Breast epithelium (tissue), 4 donors: ENCODE measurements at regions not wholly inside any gene's neighbourhood (a gene's known extent, or its start where the extent isn't known, plus 50 kb on each side); places are given as distances from the start of the nearest gene placed in this dataset.

Experiments used
- DNase-seq, 2 donors: peaks; one replicate each; pipeline ENCODE4 v3.0.0-alpha.2; 2019; ENCODE audit warnings: low spot score in 2 of 2
- H3K27ac ChIP-seq, 2 donors: fragments of 200-600 bp; sonication (generic) in 1 of 2; one replicate each; pipeline ENCODE4 v1.5.1; 2016 to 2019; ENCODE audit warnings: mild to moderate bottlenecking in 1 of 2
- H3K27me3 ChIP-seq, 2 donors: fragments of 200-600 bp; sonication (generic) in 1 of 2; one replicate each; pipeline versions ENCODE4 v1.5.1 to v1.6.0; 2017 to 2019; ENCODE audit warnings: control low read depth in 1 of 2, mild to moderate bottlenecking in 1 of 2
- H3K36me3 ChIP-seq: fragments of 200-600 bp; one replicate; pipeline ENCODE4 v1.5.1; 2019
- H3K4me1 ChIP-seq, 2 donors: fragments of 200-600 bp; sonication (generic); one replicate each; pipeline ENCODE4 v1.5.1; 2016 to 2019; ENCODE audit warnings: control low read depth in 1 of 2
- H3K4me3 ChIP-seq, 3 donors: fragments of 200-600 bp; sonication (generic); 1 replicate in 2 of 3; 2 replicates in 1 of 3; pipeline ENCODE4 v1.5.1; 2016 to 2019; ENCODE audit warnings: mild to moderate bottlenecking in 3 of 3, moderate library complexity in 2 of 3
- H3K9me3 ChIP-seq, 2 donors: fragments of 200-600 bp; sonication (generic) in 1 of 2; one replicate each; pipeline ENCODE4 v1.5.1; 2016 to 2019; ENCODE audit warnings: control low read depth in 1 of 2
- CTCF ChIP-seq, 3 donors: fragments of 450-650 bp; IDR thresholded peaks; one replicate each; pipeline ENCODE4 v1.5.1; 2016 to 2017; ENCODE audit warnings: antibody characterized with exemption in 3 of 3, mild to moderate bottlenecking in 3 of 3, moderate library complexity in 3 of 3
- POLR2A ChIP-seq: fragments of 450-650 bp; IDR thresholded peaks from one replicate; pipeline ENCODE4 v1.6.1; 2016; ENCODE audit warnings: antibody characterized with exemption, mild to moderate bottlenecking, moderate library complexity
- POLR2AphosphoS5 ChIP-seq, 3 donors: sonication (generic); formaldehyde crosslinking; IDR thresholded peaks; one replicate each; pipeline ENCODE4 v1.6.1; 2017; ENCODE audit warnings: antibody characterized with exemption in 3 of 3
- intact Hi-C: fragments of 100-400 bp; cut with DNase I; formaldehyde crosslinking; loops from one replicate; pipeline ENCODE4 v1.15.1; 2023; ENCODE audit warnings: low total_unique reads

- DNase-seq, result no peak
- Histone ChIP-seq H3K9me3 (no peaks in the 10 kb centered on the region), H3K27ac (no peak overlapping the region), H3K27me3 (no peaks in the 10 kb centered on the region), H3K4me1 (no peaks in the 10 kb centered on the region), H3K4me3 (no peak overlapping the region), H3K36me3 (no peaks in the 10 kb centered on the region)
- TF ChIP-seq POLR2AphosphoS5 (IDR thresholded peaks at IDR 0.05) (no peak), CTCF (IDR thresholded peaks at IDR 0.05) (no peak), POLR2A (no peak)
- intact Hi-C loops, result no loop called here
Observed at GRCh38 chr9:87135074-87135473, 187.8 kb upstream of the GAS1 start.

GRCh38 chr9:87137718-87138117 is 190.4 kb upstream of the GAS1 start:
- Histone ChIP-seq H3K27me3 (no peaks in the 10 kb centered on the region), H3K27ac (no peak overlapping the region), H3K4me1 (no peaks in the 10 kb centered on the region), H3K36me3 (no peaks in the 10 kb centered on the region), H3K9me3 (no peaks in the 10 kb centered on the region), H3K4me3 (no peak overlapping the region)
- DNase-seq, result no peak
- intact Hi-C loops, result no loop called here
- TF ChIP-seq CTCF (IDR thresholded peaks at IDR 0.05), result no peak
- TF ChIP-seq POLR2A, result no peak
- no peak for TF ChIP-seq POLR2AphosphoS5 (IDR thresholded peaks at IDR 0.05)

GRCh38 chr9:87138128-87139040 is 191.1 kb upstream of the GAS1 start:
- no peak for DNase-seq
- TF ChIP-seq POLR2AphosphoS5 (IDR thresholded peaks at IDR 0.05) (no peak), CTCF (IDR thresholded peaks at IDR 0.05) (no peak), POLR2A (no peak)
- H3K36me3 ChIP-seq, result no peaks in the 10 kb centered on the region
- H3K27ac ChIP-seq, result no peak overlapping the region
- no peak overlapping the region for H3K4me3 ChIP-seq
- no peaks in the 10 kb centered on the region for H3K4me1 ChIP-seq
- intact Hi-C loops, result no loop called here
- no peaks in the 10 kb centered on the region for H3K9me3 ChIP-seq
- H3K27me3 ChIP-seq, result no peaks in the 10 kb centered on the region

- intact Hi-C loops, result no loop called here
- no peaks in the 10 kb centered on the region for H3K36me3 ChIP-seq
Observed at GRCh38 chr9:87139099-87139730, 191.9 kb upstream of the GAS1 start.

More at GRCh38 chr9:87139099-87139730, 191.9 kb upstream of the GAS1 start:
- no peak overlapping the region for H3K4me3 ChIP-seq
- H3K4me1 ChIP-seq, result no peaks in the 10 kb centered on the region
- no peaks in the 10 kb centered on the region for H3K27me3 ChIP-seq
- no peaks in the 10 kb centered on the region for H3K9me3 ChIP-seq
- no peak for DNase-seq
- TF ChIP-seq POLR2A (no peak), CTCF (IDR thresholded peaks at IDR 0.05) (no peak), POLR2AphosphoS5 (IDR thresholded peaks at IDR 0.05) (no peak)
- no peak overlapping the region for H3K27ac ChIP-seq
